NOMO-1 treated with DMSO at 0.1 percent for 48 hours (cell line): ENCODE measurements at regions not wholly inside any gene's neighbourhood (a gene's known extent, or its start where the extent isn't known, plus 50 kb on each side); places are given as distances from the start of the nearest gene placed in this dataset.
"Not testable (repeated sequence)": the region's sequence is repeated elsewhere in the genome, so short reads cannot be mapped to it uniquely, and the experiment has no call there.

Experiments used
- DNase-seq: peaks from one replicate; lab custom pipeline; 2025; ENCODE audit not compliant: unreplicated experiment; lab: John Stamatoyannopoulos, UW

DNA sequence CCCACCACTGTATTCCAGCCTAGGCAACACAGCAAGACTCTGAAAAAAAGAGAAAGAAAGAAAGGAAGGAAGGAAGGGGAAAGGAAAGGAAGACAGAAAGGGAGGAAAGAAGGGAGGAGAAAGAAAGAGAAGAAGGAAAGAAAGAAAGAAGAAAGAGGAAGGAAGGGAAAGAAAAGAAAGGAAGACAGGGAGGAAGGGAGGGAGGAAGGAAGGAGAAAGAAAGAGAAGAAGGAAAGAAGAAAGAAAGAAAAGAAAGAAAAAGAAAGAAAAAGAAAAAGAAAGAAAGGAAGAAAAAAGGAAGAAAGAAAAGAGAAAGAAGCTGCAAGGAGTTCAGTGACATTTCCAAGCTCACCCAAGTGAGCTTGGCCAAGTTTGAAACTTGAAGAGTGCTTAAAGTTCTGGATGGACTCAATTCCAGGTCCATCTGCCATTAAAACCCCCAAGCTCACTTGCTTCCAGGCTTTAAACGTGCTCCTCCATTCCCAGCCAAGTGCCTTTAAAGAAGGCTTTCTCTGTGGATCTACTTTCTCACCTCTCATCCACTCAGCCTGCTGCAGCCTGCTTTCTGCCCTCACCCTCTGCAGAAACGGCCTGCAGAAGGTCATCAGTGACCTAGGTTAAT, 101.5 kb downstream of the VCPKMT start:
- DNase-seq = no peak

DNA sequence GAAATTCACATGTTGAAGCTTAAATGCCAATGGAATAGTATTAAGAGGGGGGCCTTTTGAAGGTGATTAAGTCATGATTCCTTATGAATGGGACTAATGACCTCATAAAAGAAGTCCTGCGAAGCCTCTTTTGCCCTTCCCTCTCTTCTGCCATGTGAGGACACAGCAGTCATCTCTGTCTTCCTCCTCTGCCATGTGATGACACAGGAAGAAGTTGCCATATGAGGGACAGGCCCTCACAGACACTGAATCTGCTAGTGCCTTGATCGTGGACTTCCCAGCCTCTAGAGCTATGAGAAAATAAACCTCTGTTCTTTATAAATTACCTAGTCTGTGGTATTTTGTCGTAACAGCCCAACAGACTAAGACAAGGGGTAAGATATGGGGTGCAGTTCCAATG, 100.7 kb downstream of the VCPKMT start:
- no peak for DNase-seq

DNA sequence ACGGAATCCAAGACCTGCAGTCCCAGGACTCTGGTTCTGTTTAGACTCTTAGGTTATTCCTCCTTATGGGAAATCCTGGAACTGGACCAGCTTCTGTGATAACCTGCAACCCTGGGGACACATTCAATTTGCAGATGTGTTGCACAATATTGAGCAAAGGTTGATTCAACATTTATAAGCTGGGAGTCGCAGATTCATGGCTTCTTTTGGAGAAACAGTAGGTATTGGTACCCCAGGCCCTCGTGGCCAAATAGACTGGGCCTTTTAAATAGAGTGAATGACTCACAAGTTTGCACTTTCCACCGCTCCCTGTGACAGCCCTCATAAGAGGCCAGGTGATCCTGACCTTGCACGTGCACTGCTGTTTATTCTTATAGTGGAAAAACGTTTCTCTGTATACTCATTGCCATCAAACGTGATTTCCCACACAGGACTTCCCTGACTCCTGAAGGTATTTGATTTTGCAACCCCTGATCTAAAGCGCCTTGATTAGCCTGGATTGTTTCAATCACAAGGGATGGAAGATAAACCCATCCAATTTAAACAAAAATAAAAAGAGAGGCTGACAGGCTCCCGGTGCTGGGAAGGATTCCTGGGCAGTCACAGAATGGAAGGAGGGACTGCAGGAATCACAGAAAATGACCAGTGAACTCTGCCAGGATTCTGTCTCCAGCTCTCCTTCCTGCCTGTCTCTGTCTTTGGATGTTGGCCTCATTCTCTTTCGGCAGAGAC, 98.0 kb downstream of the VCPKMT start:
- no peak for DNase-seq

DNA sequence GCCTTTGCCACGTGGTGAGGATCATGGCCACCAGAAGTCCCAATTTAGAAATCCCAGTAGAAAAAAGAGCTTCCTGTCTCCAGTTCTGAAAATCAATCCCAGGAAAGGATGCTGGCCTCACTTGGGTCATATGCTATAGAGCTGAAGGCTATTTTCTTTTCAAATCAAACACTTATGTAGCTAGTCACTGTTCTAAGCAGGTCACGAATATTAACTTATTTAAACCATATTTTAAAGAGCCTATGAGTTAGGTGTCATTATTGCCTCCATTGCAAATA, 97.5 kb downstream of the VCPKMT start:
- DNase-seq = no peak

DNA sequence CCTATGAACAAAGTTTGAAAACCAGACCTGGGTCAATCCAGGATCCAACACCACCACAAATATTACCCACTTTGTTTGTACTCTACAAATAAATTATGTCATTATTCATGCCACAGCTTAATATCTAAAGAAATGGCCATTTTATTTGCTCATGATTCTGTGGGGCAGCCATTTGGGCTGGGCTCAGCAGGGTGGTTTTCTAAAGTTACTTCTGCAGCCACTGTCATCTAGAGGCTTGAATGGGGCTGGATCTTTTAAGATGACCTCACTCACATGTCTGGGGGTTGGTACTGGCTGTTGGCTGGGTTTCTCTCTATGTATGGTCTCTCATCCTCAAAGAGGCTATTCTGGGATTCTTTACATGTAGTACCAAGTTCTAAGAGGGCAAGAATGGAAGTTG, 96.2 kb downstream of the VCPKMT start:
- DNase-seq = no peak

DNA sequence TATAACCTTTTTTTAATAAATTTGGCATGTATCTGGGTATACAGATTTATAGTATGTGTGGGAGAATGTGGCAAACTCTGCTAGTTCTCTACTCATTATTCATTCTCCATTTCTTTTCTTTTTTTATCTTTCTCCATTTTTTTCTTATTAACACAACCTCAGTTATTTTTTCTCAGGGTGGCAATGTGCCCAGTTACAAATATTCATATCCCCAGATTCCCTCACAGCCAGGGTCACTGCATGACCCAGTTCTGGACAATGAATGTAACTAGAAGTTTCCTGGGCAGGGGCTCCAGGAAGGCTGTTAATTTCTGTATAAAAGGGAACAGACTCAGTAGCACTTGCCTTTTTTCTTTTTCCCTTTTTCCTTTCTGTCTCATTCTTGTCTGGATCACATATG, 95.6 kb downstream of the VCPKMT start:
- DNase-seq = no peak

DNA sequence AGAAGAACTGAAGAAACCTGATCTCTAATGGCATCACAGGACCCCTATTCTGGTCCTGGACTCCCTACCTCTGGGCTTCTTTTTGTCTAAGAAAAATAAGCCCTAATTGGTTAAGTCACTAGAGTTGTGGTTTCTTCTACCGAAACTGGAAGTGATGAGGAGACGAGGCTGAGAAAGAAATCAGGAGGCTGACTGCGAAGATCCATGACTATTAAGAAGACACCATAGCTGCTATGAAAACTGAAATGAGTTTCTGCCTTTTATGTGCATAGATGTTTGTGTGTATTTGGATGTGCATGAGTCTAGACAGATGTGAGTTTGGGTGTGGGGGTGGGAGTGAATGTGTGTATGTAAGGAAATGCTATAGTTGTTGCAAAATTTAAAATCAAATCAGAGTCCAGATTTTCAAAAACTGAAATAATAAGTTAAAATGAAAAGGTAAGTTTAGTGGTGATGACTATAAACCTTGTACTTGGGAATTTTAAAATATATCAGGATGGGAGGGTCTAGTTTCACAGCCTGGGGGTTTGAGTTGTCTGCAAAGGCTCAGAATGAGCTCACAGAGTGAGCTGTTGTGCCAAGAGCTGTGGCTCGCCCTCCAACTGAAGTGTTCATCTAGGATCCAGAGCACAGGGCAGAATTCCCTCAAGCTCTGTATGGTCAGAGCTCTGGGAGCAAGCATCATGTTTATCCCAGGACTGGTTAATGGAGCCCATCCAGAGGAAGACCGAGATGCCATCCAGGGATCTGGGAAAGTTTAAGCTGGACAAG, 94.9 kb downstream of the VCPKMT start:
- DNase-seq = peak; percentile 76

DNA sequence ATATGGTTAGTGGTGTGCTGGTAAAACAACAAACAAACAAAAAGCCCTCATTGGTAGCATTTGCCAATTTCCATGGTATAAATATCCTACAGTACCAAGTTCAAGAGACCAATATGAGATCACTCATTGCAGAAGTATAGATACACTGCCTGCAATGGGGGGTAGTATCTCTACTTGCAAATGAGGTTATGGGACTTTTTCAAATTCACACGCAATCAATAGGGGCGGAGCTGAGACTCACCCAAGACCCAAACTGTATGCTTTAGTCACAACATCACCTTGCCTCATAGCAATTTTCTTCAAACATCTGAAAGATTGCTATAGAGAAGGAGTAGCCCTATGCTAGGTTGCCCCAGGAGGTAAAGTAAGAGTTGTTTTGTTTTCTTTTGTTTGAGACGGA, 93.7 kb downstream of the VCPKMT start:
- DNase-seq = no peak

DNA sequence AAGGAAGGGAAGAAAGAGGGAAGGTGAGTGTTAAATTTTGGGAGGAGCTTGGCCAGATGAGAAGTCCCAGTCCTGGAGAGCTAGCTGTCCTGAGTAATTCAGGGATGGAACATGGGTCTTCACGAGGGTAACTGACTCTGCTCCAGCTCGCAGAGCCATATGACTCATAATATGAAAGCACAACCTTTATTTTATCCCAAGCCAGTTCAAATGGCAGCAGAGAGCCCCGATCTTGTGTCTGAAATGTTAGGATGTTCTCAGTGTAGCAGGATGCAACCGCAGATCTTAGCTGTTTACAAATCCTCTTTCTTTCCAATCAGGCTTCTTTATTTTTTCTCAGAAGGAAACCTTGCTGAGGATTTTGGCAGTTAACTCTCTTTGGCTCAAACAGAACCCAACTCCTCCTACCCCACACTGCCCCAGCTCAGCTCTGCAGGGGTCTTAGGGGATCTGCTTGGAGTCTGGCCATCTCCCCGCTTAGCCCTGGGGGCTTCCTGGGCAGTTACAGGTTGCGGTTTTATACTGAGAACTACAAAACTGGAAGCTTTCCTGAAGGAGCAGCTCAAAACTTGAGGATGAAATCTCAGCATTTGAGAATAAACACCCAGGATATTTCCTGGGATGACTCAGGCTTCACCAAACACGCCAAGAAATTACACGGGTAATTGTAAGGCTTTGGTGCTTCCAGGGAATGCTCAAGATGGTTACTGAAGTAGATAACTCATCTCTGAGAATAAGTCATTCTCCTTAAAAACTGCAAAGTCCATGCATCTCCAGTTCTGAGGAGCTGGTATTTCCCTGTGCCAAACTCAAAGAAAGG, 92.5 kb downstream of the VCPKMT start:
- DNase-seq = no peak

DNA sequence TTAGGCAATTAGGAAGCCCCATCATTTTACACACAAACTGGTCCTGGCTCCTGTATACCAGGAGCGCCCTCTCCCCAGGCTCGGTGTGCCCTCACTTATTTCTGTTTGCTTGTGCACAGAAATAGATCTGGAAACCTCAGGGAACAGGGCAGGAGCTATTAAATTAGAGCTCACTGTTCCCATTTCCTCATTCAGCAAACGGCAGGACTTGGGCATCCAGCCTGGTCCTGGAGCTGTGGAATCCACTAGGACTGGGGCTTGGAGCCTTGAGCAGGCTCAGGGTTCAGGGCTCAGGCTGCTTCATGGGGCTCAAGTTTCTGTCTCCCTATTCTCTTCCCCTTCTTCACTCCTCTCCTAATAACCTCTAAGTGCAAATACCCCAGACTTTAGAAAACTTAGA, 91.3 kb downstream of the VCPKMT start:
- no peak for DNase-seq

DNA sequence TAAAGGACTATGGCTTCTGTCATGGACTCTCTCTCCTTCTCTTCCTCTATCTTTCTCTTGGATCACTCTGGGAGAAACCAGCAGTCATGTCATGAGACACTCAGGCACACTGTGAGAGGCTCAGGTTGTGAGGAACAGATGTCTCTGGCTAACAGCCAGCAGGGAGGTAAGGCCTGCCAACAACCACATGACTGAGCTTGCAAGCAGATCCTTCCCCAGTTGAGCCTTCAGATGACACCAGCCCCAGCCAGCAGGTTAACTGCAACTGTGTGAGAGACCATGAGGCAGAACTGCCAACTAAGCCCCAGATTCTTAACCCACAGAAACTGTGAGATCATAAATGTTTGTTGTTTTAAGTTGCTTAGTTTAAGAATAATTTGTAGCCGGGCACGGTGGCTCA, 90.6 kb downstream of the VCPKMT start:
- DNase-seq = no peak

DNA sequence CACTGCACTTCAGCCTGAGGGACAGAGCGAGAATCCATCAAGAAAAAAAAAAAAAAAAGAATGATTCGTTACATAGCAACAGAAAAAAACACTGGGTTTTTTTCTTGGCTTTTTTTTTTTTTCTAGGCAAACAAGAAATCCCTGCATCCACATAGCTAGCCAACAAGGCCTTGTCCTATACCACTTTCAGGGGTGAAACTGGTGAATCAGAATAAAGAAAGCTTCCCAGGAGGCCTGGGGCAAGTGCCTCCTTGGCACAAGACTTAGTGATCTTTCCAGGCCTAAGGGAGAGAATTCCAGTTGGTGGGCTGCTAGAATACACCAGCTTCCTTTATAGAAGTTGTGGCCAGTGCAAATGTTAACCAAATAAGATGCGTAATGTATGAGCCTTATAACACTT, 90.0 kb downstream of the VCPKMT start:
- DNase-seq = no peak

DNA sequence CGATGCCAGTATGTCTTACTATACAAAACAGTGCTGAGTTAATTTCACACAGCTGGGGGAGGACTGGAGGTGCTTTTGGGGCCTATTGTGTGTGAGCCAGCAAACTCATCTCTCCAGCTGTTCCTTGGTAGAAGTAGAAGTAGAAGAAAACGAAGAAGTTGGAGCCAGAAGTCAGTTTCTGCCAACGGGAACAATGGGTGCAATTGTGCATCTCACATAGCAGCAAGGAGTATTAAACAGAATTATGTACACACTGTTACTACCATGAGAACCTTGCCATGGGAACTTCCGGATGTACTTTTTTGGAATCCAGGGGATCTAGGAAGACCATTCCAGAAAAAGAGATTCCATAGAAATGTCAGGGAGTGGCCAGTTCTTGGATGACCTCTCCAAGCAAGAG, 88.6 kb downstream of the VCPKMT start:
- DNase-seq = no peak

DNA sequence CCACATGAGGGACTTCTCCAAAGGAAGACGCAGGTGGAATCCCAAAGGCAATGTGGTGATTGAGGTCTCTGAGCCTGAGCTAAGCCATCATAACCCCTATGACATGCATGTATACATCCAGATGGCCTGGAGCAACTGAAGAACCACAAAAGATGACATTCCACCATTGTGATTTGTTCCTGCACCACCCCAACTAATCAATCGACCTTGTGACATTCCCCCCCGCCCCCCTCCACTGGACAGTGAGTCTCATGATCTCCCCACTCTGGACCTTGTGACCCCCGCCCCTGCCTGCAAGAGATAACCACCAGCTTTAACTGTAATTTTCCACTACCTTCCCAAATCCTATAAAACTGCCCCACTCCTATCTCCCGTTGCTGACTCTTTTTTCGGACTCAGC, 87.9 kb downstream of the VCPKMT start:
- DNase-seq = no peak

DNA sequence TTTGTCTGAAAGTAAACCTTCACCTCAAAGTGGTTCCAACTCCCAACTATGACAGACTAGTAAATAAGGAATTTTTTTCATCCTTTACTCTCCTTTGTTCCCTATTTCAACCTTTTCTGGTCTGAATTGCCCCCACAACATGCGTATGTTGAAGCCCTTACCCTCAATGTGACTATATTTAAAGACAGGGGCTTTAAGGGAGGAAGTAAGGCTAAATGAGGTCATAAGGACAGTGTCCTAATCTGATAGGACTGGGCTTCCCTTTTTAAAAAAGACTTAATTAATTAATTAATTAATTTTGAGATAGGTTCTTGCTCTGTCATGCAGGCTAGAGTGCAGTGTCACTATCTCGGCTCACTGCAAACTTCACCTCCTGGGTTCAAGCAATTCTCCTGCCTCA, 86.3 kb downstream of the VCPKMT start:
- peak; percentile 24 for DNase-seq

DNA sequence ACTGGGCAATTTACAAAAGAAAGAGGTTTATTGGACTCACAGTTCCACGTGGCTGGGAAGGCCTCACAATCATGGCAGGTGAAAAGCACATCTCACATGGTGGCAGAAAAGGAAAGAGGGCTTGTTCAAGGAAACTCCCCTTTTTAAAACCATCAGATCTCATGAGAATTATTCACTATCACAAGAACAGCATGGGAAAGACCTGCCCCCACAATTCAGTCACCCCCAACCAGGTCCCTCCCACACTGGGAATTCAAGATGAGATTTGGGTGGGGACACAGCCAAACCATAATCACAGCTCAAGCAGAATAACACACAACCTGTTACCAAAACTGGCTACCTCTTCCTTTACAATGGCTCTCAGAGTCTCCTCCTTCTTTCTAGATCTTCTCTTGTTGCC, 85.5 kb downstream of the VCPKMT start:
- not testable (repeated sequence) for DNase-seq

DNA sequence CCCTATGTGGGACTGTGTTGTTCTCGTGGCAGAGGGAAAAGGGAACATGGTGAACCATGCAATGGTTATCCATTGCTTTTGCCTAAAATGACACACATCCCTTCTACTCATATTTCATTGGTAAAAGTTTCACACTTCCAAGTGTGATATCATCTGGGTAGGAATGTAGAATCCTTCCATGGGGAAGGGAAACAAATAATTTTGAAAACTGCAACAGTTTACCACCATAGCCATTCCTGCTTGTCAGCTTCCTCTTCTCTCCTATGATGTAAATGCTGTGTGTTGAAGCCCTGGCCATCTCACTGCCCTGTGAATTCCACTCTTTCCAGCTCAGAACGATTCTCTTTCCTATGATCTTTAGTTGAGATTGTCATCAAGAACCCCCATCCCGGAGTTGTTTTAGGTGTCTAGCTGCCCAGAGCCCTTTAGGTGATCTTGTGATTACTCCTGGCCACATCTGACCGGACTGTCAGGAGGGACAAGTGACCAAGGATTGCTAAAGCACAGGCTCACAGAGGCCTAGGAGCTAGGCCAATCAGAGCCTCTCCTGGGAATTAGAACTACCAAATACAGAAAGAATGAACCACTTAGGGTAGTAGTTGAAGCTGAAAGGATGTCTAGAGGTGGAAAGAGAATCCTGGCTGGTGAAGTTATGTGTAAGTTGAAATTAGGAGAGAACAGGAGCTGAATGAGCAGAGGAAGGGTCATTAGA, 84.6 kb downstream of the VCPKMT start:
- no peak for DNase-seq

DNA sequence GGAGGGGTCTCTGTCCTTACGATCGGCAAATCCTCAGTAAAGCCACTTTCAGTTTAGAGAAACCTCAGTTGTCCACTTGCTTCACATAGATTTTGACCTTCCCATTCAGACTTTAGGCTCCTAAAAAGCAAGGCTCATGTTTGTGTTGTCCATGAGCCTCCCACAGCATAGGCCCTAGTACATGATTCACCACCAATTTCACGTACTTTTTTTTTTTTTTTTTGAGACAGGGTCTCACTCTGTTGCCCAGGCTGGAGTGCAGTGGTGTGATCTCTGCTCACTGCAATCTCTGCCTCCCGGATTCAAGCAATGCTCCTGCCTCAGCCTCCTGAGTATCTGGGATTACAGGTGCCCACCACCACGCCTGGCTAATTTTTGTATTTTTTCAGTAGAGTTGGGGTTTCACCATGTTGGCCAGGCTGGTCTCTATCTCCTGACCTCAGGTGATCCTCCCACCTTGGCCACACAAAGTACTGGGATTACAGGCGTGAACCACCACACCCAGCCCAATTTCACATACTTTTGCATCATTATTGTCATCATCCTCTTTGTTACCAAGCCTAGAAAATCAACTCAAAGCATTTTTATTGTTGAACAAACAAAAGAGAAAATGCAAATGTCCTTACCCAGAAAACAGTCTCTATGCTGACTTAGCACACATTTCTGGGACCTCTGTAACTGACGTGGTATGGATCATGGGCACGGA, 83.8 kb downstream of the VCPKMT start:
- DNase-seq = not testable (repeated sequence)

DNA sequence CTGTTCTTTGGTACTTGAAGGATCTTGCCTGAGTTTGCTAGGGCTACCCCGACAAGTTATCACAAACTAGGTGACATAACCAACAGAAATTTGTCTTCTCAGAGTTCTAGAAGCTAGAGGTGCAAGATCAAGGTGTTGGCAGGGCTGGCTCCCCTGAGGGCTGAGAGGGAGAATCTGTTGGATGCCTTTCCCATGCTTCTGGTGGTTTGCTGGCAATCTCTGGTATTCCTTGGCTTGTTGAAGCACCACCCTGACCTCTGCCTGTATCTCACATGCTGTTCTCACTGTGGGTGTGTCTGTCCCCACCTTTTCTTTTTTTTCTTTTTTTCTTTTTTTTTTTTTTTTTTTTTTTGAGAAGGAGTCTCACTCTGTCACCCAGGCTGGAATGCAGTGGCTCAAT, 81.2 kb downstream of the VCPKMT start:
- no peak for DNase-seq

DNA sequence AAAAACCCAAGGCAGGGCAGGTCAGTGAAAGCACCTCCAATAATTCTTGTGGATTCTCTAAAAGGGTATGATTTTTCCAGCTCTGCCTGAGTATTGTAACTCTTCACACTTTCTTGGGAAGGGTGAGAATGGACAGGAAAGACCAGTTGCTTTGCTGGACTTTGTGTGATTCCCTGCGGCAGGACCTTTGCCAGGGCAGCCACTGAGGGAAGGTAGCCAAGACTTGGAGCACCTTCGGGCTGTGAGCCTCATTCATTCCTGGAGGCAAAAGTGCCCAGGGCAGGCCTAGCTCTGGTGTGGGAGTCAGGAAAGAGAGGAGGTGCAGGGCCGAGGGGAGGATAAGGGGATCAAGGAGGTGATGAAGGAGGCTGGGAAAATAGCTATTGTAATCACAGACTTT, 80.2 kb downstream of the VCPKMT start:
- no peak for DNase-seq
